WERI-Rb-1 (cell line): ENCODE measurements at regions not wholly inside any gene's neighbourhood (a gene's known extent, or its start where the extent isn't known, plus 50 kb on each side); places are given as distances from the start of the nearest gene placed in this dataset.

Source experiments
- DNase-seq: peaks from one replicate; pipeline ENCODE4 v3.0.0-alpha.2; 2020
- H3K27ac ChIP-seq: fragments of 250-450 bp; sonication (Bioruptor Pico); 2 replicates; pipeline ENCODE4 v1.5.1; 2020; ENCODE audit warnings: mild to moderate bottlenecking, moderate library complexity
- H3K27me3 ChIP-seq: fragments of 250-450 bp; sonication (Bioruptor Pico); 2 replicates; pipeline ENCODE4 v1.5.1; 2021; ENCODE audit warnings: mild to moderate bottlenecking, low read depth, moderate library complexity; ENCODE audit not compliant: insufficient read depth, severe bottlenecking
- H3K36me3 ChIP-seq: fragments of 250-450 bp; sonication (Bioruptor Pico); 2 replicates; pipeline ENCODE4 v1.5.1; 2020; ENCODE audit warnings: mild to moderate bottlenecking, moderate library complexity
- H3K4me3 ChIP-seq: 2 replicates; pipeline ENCODE4 v1.5.1; 2011; ENCODE audit warnings: low read depth, mild to moderate bottlenecking, control low read depth, low read length
- H3K9me3 ChIP-seq: fragments of 250-450 bp; sonication (Bioruptor Pico); 2 replicates; pipeline ENCODE4 v1.5.1; 2021; ENCODE audit warnings: mild to moderate bottlenecking, moderate library complexity; ENCODE audit not compliant: severe bottlenecking
- CTCF ChIP-seq: IDR thresholded peaks from 2 replicates; pipeline ENCODE4 v1.5.1; 2011; ENCODE audit warnings: low read depth, mild to moderate bottlenecking, control low read depth, inconsistent platforms, low read length

GRCh38 chr1:187267827-187268226 lies 439.1 kb downstream of the PLA2G4A start:
- H3K9me3 ChIP-seq: no peaks in the 10 kb centered on the region
- no peak for DNase-seq
- no peak overlapping the region for H3K4me3 ChIP-seq
- TF ChIP-seq CTCF: no peak
- no peak overlapping the region for H3K27ac ChIP-seq
- H3K36me3 ChIP-seq: no peaks in the 10 kb centered on the region
- H3K27me3 ChIP-seq: no peaks in the 10 kb centered on the region

- H3K27me3 ChIP-seq: no peaks in the 10 kb centered on the region
- TF ChIP-seq CTCF: no peak
- no peak overlapping the region for H3K27ac ChIP-seq
- H3K9me3 ChIP-seq: no peaks in the 10 kb centered on the region
- no peaks in the 10 kb centered on the region for H3K36me3 ChIP-seq
- DNase-seq: no peak
- no peak overlapping the region for H3K4me3 ChIP-seq
These were observed 441.5 kb downstream of the PLA2G4A start for GRCh38 chr1:187270256-187270655.

GRCh38 chr1:187275346-187275745 lies 446.6 kb downstream of the PLA2G4A start:
- no peak for DNase-seq
- no peaks in the 10 kb centered on the region for H3K27me3 ChIP-seq
- H3K9me3 ChIP-seq: no peaks in the 10 kb centered on the region
- TF ChIP-seq CTCF: no peak
- H3K27ac ChIP-seq: no peak overlapping the region
- no peak overlapping the region for H3K4me3 ChIP-seq
- no peaks in the 10 kb centered on the region for H3K36me3 ChIP-seq

GRCh38 chr1:187275985-187276575 lies 447.3 kb downstream of the PLA2G4A start:
- DNase-seq: no peak
- no peak overlapping the region for H3K27ac ChIP-seq

GRCh38 chr1:187276677-187277076 lies 447.9 kb downstream of the PLA2G4A start:
- no peak for DNase-seq
- Histone ChIP-seq H3K27me3 (no peaks in the 10 kb centered on the region), H3K9me3 (no peaks in the 10 kb centered on the region), H3K27ac (no peak overlapping the region), H3K4me3 (no peak overlapping the region), H3K36me3 (no peaks in the 10 kb centered on the region)
- TF ChIP-seq CTCF: no peak

More at GRCh38 chr1:187275985-187276575, 447.3 kb downstream of the PLA2G4A start:
- TF ChIP-seq CTCF: no peak
- Histone ChIP-seq H3K36me3 (no peaks in the 10 kb centered on the region), H3K4me3 (no peak overlapping the region), H3K9me3 (no peaks in the 10 kb centered on the region), H3K27me3 (no peaks in the 10 kb centered on the region)

- Histone ChIP-seq H3K27me3 (no peaks in the 10 kb centered on the region), H3K4me3 (no peak overlapping the region), H3K9me3 (no peaks in the 10 kb centered on the region), H3K36me3 (no peaks in the 10 kb centered on the region), H3K27ac (no peak overlapping the region)
- no peak for TF ChIP-seq CTCF
- DNase-seq: no peak
These were observed 451.3 kb downstream of the PLA2G4A start for GRCh38 chr1:187280031-187280430.
